ENCODE measurements at regions not wholly inside any gene's neighbourhood (a gene's known extent, or its start where the extent isn't known, plus 50 kb on each side); places are given as distances from the start of the nearest gene placed in this dataset.

GRCh38 chr18:25817546-25818237 lies 272.7 kb downstream of the SS18 start:
- DNase-seq (ENCODE audit: low read depth, low spot score) = no peak
- H3K27ac ChIP-seq = no peak overlapping the region

- DNase-seq (ENCODE audit: low read depth, low spot score) = no peak
Measured at GRCh38 chr18:25815659-25816058, 274.8 kb downstream of the SS18 start.

GRCh38 chr18:25814841-25815458 lies 275.5 kb downstream of the SS18 start:
- DNase-seq (ENCODE audit: low read depth, low spot score) = no peak

More at GRCh38 chr18:25815659-25816058, 274.8 kb downstream of the SS18 start:
- H3K27ac ChIP-seq = no peak overlapping the region

GRCh38 chr18:25813110-25813509 lies 277.3 kb downstream of the SS18 start:
- DNase-seq (ENCODE audit: low read depth, low spot score) = no peak
- no peak overlapping the region for H3K27ac ChIP-seq

More at GRCh38 chr18:25814841-25815458, 275.5 kb downstream of the SS18 start:
- no peak overlapping the region for H3K27ac ChIP-seq

GRCh38 chr18:25810736-25811135 lies 279.7 kb downstream of the SS18 start:
- no peak overlapping the region for H3K27ac ChIP-seq
- DNase-seq (ENCODE audit: low read depth, low spot score) = no peak

- no peak overlapping the region for H3K27ac ChIP-seq
- DNase-seq (ENCODE audit: low read depth, low spot score) = no peak
Measured at GRCh38 chr18:25805939-25806338, 284.5 kb downstream of the SS18 start.

- H3K27ac ChIP-seq = no peak overlapping the region
- no peak for DNase-seq (ENCODE audit: low read depth, low spot score)
Measured at GRCh38 chr18:25805323-25805722, 285.1 kb downstream of the SS18 start.

GRCh38 chr18:25799231-25799630 lies 291.2 kb downstream of the SS18 start:
- no peak for DNase-seq (ENCODE audit: low read depth, low spot score)
- no peak overlapping the region for H3K27ac ChIP-seq

GRCh38 chr18:25798046-25798445 lies 292.4 kb downstream of the SS18 start:
- DNase-seq (ENCODE audit: low read depth, low spot score) = no peak
- H3K27ac ChIP-seq = no peak overlapping the region

GRCh38 chr18:25795213-25795612 lies 295.2 kb downstream of the SS18 start:
- no peak for DNase-seq (ENCODE audit: low read depth, low spot score)
- no peak overlapping the region for H3K27ac ChIP-seq

- no peak for DNase-seq (ENCODE audit: low read depth, low spot score)
- H3K27ac ChIP-seq = no peak overlapping the region
Measured at GRCh38 chr18:25787276-25787675, 303.1 kb downstream of the SS18 start.

GRCh38 chr18:25786758-25787157 lies 303.7 kb downstream of the SS18 start:
- no peak for DNase-seq (ENCODE audit: low read depth, low spot score)
- H3K27ac ChIP-seq = no peak overlapping the region

- no peak overlapping the region for H3K27ac ChIP-seq
- DNase-seq (ENCODE audit: low read depth, low spot score) = no peak
Measured at GRCh38 chr18:25780105-25780504, 310.3 kb downstream of the SS18 start.

- no peak for DNase-seq (ENCODE audit: low read depth, low spot score)
- no peak overlapping the region for H3K27ac ChIP-seq
Measured at GRCh38 chr18:25771796-25772195, 318.6 kb downstream of the SS18 start.

GRCh38 chr18:25764777-25765176 lies 325.6 kb downstream of the SS18 start:
- DNase-seq (ENCODE audit: low read depth, low spot score) = no peak
- H3K27ac ChIP-seq = no peak overlapping the region

- DNase-seq (ENCODE audit: low read depth, low spot score) = no peak
- H3K27ac ChIP-seq = no peak overlapping the region
Measured at GRCh38 chr18:25759111-25759510, 331.3 kb downstream of the SS18 start.

- DNase-seq (ENCODE audit: low read depth, low spot score) = no peak
- no peak overlapping the region for H3K27ac ChIP-seq
Measured at GRCh38 chr18:25743646-25744151, 346.7 kb downstream of the SS18 start.

- no peak overlapping the region for H3K27ac ChIP-seq
- no peak for DNase-seq (ENCODE audit: low read depth, low spot score)
Measured at GRCh38 chr18:25739376-25739775, 351.0 kb downstream of the SS18 start.

- DNase-seq (ENCODE audit: low read depth, low spot score) = peak; percentile 44
- no peak overlapping the region for H3K27ac ChIP-seq
Measured at GRCh38 chr18:25737710-25738311, 352.6 kb downstream of the SS18 start.

GRCh38 chr18:25736516-25736915 lies 353.9 kb downstream of the SS18 start:
- DNase-seq (ENCODE audit: low read depth, low spot score) = no peak
- H3K27ac ChIP-seq = no peak overlapping the region

- no peak for DNase-seq (ENCODE audit: low read depth, low spot score)
Measured at GRCh38 chr18:25735459-25735858, 355.0 kb downstream of the SS18 start.

More at GRCh38 chr18:25735459-25735858, 355.0 kb downstream of the SS18 start:
- no peak overlapping the region for H3K27ac ChIP-seq

Measured in epithelial cell of prostate (primary cell).